HEK293 (cell line): ENCODE measurements at regions not wholly inside any gene's neighbourhood (a gene's known extent, or its start where the extent isn't known, plus 50 kb on each side); places are given as distances from the start of the nearest gene placed in this dataset.

Source experiments
- CTCF ChIP-seq: fragments of 450-650 bp; formaldehyde crosslinking; IDR thresholded peaks from 2 replicates; pipeline ENCODE4 v1.5.1; 2016; ENCODE audit warnings: missing biosample characterization, missing genetic modification characterization
- ZBTB26 ChIP-seq: fragments of 450-650 bp; formaldehyde crosslinking; optimal IDR thresholded peaks from 2 replicates; pipeline ENCODE3; 2016; ENCODE audit warnings: missing biosample characterization, mild to moderate bottlenecking, missing genetic modification characterization
- ZNF510 ChIP-seq: fragments of 450-650 bp; formaldehyde crosslinking; IDR thresholded peaks from 2 replicates; pipeline ENCODE4 v1.5.1; 2018; ENCODE audit warnings: mild to moderate bottlenecking, missing genetic modification characterization, missing biosample characterization; ENCODE audit not compliant: insufficient replicate concordance

- TF ChIP-seq ZNF510 (tag by site-specific recombination) = no peak
- no peak for TF ChIP-seq CTCF (tag by site-specific recombination)
- TF ChIP-seq ZBTB26 = no peak
Observed at GRCh38 chr10:131398166-131398565, 86.6 kb upstream of the TCERG1L start.
